Spleen (tissue), 11 donors: ENCODE measurements at regions not wholly inside any gene's neighbourhood (a gene's known extent, or its start where the extent isn't known, plus 50 kb on each side); places are given as distances from the start of the nearest gene placed in this dataset.
A peak's percentile ranks its signal among the peaks of the same experiment; 100 is the strongest.

Experiments
- DNase-seq: peaks from one replicate; pipeline ENCODE4 v3.0.0-alpha.2; 2020
- H3K27ac ChIP-seq, 8 donors: fragments of 200-600 bp; sonication (generic) in 7 of 8; 1 replicate in 4 of 8; 2 replicates in 4 of 8; pipeline versions ENCODE4 v1.5.0 to v1.8.0; 2016 to 2021; ENCODE audit warnings: inconsistent platforms in 4 of 8, mild to moderate bottlenecking in 4 of 8, moderate library complexity in 1 of 8
- H3K27me3 ChIP-seq, 7 donors: fragments of 200-600 bp; sonication (generic) in 6 of 7; replicated peaks in 1 of 7; 1 replicate in 4 of 7; 2 replicates in 3 of 7; pipeline versions ENCODE4 v1.5.0 to v1.8.0; 2016 to 2021; ENCODE audit warnings: inconsistent platforms in 3 of 7, mild to moderate bottlenecking in 1 of 7
- H3K36me3 ChIP-seq, 6 donors: fragments of 200-600 bp; sonication (generic) in 5 of 6; 1 replicate in 4 of 6; 2 replicates in 2 of 6; pipeline versions ENCODE4 v1.5.0 to v1.8.0; 2016 to 2021; ENCODE audit warnings: inconsistent platforms in 2 of 6
- H3K4me1 ChIP-seq, 6 donors: fragments of 200-600 bp; sonication (generic) in 5 of 6; 1 replicate in 3 of 6; 2 replicates in 3 of 6; pipeline versions ENCODE4 v1.5.0 to v1.8.0; 2016 to 2021; ENCODE audit warnings: inconsistent platforms in 3 of 6
- H3K4me3 ChIP-seq, 8 donors: fragments of 200-600 bp; sonication (generic) in 7 of 8; 1 replicate in 4 of 8; 2 replicates in 4 of 8; pipeline versions ENCODE4 v1.5.0 to v1.8.0; 2016 to 2021; ENCODE audit warnings: inconsistent platforms in 4 of 8, mild to moderate bottlenecking in 4 of 8, moderate library complexity in 2 of 8
- H3K9me3 ChIP-seq, 8 donors: fragments of 200-600 bp; sonication (generic) in 7 of 8; 1 replicate in 4 of 8; 2 replicates in 4 of 8; pipeline versions ENCODE4 v1.5.0 to v1.8.0; 2016 to 2021; ENCODE audit warnings: inconsistent platforms in 4 of 8
- POLR2A ChIP-seq, 3 donors: fragments of 450-650 bp; IDR thresholded peaks; one replicate each; pipeline ENCODE4 v1.5.1; 2017; ENCODE audit warnings: antibody characterized with exemption in 3 of 3, mild to moderate bottlenecking in 1 of 3
- POLR2AphosphoS5 ChIP-seq, 3 donors: sonication (generic); formaldehyde crosslinking; IDR thresholded peaks; one replicate each; pipeline ENCODE4 v1.5.1; 2017; ENCODE audit warnings: antibody characterized with exemption in 3 of 3
- WGBS, 5 donors: extraction: QIAGEN DNeasy Blood & Tissue Kit in 3 of 5; methylation state at CpG; one replicate each; pipeline versions ENCODE4 v1.1.5 to v1.1.7; 2013 to 2018; 5-methylcytosine and 5-hydroxymethylcytosine counted together
- intact Hi-C: fragments of 100-400 bp; cut with DNase I; formaldehyde crosslinking; loops from one replicate; pipeline ENCODE4 v1.15.0; 2023; ENCODE audit warnings: low total_unique reads
- TF ChIP-seq, protein P1 (sequence below), 11 experiments: fragments of 200-600 bp in 7 of 11; fragments of 450-650 bp in 4 of 11; sonication (generic) in 4 of 11; IDR thresholded peaks in 8 of 11; conservative IDR thresholded peaks in 3 of 11; 1 replicate in 7 of 11; 2 replicates in 4 of 11; pipeline versions ENCODE4 v1.4.0 to v1.8.0; 2016 to 2021; ENCODE audit warnings: antibody characterized with exemption in 11 of 11, inconsistent platforms in 4 of 11, mild to moderate bottlenecking in 1 of 11
- donor health status: healthy with polysubstance abuse.
- donor health status: DM: no; HTN: no; CAD: no; lungs with moderate emphysema.
- donor health status: DM: no; HTN: no; CAD: no.
- donor health status: Bipolar disorder and iron deficiency.
- donor health status: healthy.
- donor health status: DM: no; HTN: no; CAD: no.
- donor health status: DM: yes; HTN: yes; CAD: no.

DNA sequence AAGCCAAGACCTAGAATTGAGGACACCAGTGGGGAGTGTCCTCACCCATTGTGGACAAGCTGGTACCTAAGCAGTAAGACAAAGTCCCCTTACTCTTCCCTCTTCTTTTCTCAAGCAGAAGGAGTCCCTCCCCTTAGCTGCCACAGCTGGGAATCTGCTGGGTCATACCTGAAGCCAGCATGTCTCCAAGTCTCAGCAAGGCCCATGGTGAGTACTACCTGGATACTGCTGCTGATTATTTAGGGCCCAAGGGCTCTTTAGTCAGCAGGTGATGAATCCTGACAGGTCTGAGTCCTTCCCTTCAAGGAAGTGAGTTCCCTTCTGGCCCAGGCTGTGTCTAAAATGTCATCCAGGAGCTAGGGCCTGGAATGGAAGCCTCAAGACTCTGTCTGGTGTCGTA lies 198.6 kb upstream of the STK17B start:
- TF ChIP-seq POLR2AphosphoS5 (IDR thresholded peaks at IDR 0.05) (no peak), POLR2A (IDR thresholded peaks at IDR 0.05) (no peak)
- TF ChIP-seq, protein P1, sequence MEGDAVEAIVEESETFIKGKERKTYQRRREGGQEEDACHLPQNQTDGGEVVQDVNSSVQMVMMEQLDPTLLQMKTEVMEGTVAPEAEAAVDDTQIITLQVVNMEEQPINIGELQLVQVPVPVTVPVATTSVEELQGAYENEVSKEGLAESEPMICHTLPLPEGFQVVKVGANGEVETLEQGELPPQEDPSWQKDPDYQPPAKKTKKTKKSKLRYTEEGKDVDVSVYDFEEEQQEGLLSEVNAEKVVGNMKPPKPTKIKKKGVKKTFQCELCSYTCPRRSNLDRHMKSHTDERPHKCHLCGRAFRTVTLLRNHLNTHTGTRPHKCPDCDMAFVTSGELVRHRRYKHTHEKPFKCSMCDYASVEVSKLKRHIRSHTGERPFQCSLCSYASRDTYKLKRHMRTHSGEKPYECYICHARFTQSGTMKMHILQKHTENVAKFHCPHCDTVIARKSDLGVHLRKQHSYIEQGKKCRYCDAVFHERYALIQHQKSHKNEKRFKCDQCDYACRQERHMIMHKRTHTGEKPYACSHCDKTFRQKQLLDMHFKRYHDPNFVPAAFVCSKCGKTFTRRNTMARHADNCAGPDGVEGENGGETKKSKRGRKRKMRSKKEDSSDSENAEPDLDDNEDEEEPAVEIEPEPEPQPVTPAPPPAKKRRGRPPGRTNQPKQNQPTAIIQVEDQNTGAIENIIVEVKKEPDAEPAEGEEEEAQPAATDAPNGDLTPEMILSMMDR (IDR thresholded peaks at IDR 0.05 in 8 of 11, conservative IDR thresholded peaks at IDR 0.05 in 3 of 11) = no peak
- intact Hi-C loops = no loop called here
- Histone ChIP-seq H3K4me1 (peaks cover 0 to 14% (median 3%) of the 10 kb centered on the region in 6 donors), H3K4me3 (no peak overlapping the region), H3K27me3 (no peaks in the 10 kb centered on the region), H3K36me3 (no peaks in the 10 kb centered on the region), H3K27ac (no peak overlapping the region), H3K9me3 (peaks cover 0 to 27% (median 13%) of the 10 kb centered on the region in 8 donors)
- WGBS, 5 donors = 40 to 100% (median 96%) methylated on average over 1 of the region's 1 CpG; no CpG with 5 or more reads in 1 of the 5 donors
- DNase-seq = no peak

DNA sequence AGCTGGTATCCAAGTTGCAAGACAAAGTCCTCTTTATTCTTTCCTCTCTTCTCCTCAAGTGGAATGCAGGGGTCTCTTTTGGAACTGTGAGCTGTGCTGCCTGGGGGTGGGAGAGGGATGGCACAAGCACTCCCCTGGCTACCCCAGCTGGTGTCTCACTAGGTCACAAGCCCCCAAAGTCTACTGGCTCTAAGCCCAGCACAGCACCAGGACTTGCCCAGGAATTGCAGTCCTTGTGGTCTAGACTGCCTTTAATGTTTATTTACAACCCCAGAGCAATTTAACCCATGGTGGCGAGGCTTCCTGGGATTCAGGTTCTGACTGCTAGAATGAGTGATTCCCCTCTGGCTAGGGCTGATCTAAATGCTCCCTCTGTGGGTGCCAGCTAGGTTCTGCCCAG lies 199.0 kb upstream of the STK17B start:
- DNase-seq = no peak
- WGBS, 5 donors = 86 to 100% (median 100%) methylated on average over 1 of the region's 1 CpG
- no peaks in the 10 kb centered on the region for H3K27me3 ChIP-seq
- no peak overlapping the region for H3K4me3 ChIP-seq
- no peak overlapping the region for H3K27ac ChIP-seq
- intact Hi-C loops = no loop called here
- TF ChIP-seq, protein P1 (IDR thresholded peaks at IDR 0.05 in 8 of 11, conservative IDR thresholded peaks at IDR 0.05 in 3 of 11) = no peak
- no peak for TF ChIP-seq POLR2A (IDR thresholded peaks at IDR 0.05)
- TF ChIP-seq POLR2AphosphoS5 (IDR thresholded peaks at IDR 0.05) = no peak
- H3K36me3 ChIP-seq = no peaks in the 10 kb centered on the region
- H3K9me3 ChIP-seq = peaks cover 0 to 27% (median 13%) of the 10 kb centered on the region in 8 donors
- H3K4me1 ChIP-seq = peaks cover 0 to 18% (median 3%) of the 10 kb centered on the region in 6 donors

DNA sequence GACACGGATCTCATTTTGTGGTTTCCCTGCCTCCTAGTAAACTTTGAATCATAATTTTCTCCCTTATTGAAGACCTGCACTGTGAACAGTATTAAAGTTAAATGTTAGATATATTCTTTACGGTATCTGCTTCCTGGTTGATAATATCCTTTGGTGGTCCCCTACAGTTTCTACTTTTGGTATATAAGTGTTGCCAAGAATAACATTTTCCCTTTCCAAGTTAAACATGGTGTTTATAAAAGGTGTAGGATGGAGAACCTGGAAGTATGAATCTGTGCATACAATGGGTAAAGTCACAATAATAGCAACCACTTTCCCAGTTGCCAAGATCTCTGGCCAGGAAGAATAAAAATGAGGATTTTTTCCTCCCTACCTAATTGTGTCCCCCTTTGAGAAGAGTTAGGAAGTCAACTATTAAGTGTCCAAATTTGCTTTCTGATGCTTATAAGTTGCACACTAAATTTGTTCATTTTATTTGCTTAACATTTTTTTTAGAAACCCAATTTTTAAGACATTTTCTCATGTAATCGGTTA lies 201.0 kb upstream of the STK17B start:
- Histone ChIP-seq H3K4me1 (peaks cover 0 to 21% (median 3%) of the 10 kb centered on the region in 6 donors), H3K36me3 (no peaks in the 10 kb centered on the region), H3K9me3 (peaks cover 0 to 27% (median 13%) of the 10 kb centered on the region in 8 donors), H3K27ac (peak overlapping the region in 7 of 8 donors; percentile 42 to 74 (median 65)), H3K27me3 (no peaks in the 10 kb centered on the region), H3K4me3 (no peak overlapping the region)
- intact Hi-C loops = no loop called here
- TF ChIP-seq, protein P1 (IDR thresholded peaks at IDR 0.05 in 8 of 11, conservative IDR thresholded peaks at IDR 0.05 in 3 of 11) = no peak
- WGBS, 5 donors = 74 to 87% (median 84%) methylated on average over 3 of the region's 3 CpGs
- DNase-seq = no peak

GRCh38 chr2:196372811-196373664 lies 201.7 kb upstream of the STK17B start:
- intact Hi-C loops = no loop called here
- TF ChIP-seq, protein P1 (IDR thresholded peaks at IDR 0.05 in 8 of 11, conservative IDR thresholded peaks at IDR 0.05 in 3 of 11) = no peak
- no peak for TF ChIP-seq POLR2AphosphoS5 (IDR thresholded peaks at IDR 0.05)
- TF ChIP-seq POLR2A (IDR thresholded peaks at IDR 0.05) = no peak
- Histone ChIP-seq H3K27me3 (no peaks in the 10 kb centered on the region), H3K4me1 (peaks cover 0 to 21% (median 3%) of the 10 kb centered on the region in 6 donors), H3K4me3 (no peak overlapping the region), H3K36me3 (no peaks in the 10 kb centered on the region), H3K27ac (peak overlapping the region in 7 of 8 donors; percentile 42 to 74 (median 65)), H3K9me3 (peaks cover 0 to 21% (median 11%) of the 10 kb centered on the region in 8 donors)
- 57 to 84% (median 71%) methylated on average over 6 of the region's 6 CpGs for WGBS, 5 donors
- DNase-seq = no peak
